K562 (cell line): ENCODE measurements at regions not wholly inside any gene's neighbourhood (a gene's known extent, or its start where the extent isn't known, plus 50 kb on each side); places are given as distances from the start of the nearest gene placed in this dataset.

Experiments
- ATAC-seq: fragments of 200-7000 bp; cut with Tn5 transposase; 3 replicates; pipeline ENCODE4 v1.9.1; 2020; ENCODE audit warnings: moderate library complexity
- BruUV-seq: library from RNA; stranded (reverse); fragments of 400-500 nt; replicated peaks from 2 replicates; lab custom pipeline; 2021; lab: Mats Ljungman, UMichigan
- CTCF ChIA-PET: fragments of 300-600 bp; formaldehyde crosslinking; extraction: SDS; loops from one replicate; lab custom pipeline; 2021; ENCODE audit warnings: low intra/inter-chr PET ratio; lab: Yijun Ruan, JAX
- POLR2A ChIA-PET: fragments of 300-600, 350-650 bp; sonication (Branson Sonifier 250); formaldehyde crosslinking; extraction: SDS; loops from one replicate; lab custom pipeline; 2021; ENCODE audit warnings: antibody characterized with exemption, inconsistent platforms; lab: Yijun Ruan, JAX
- DNase-seq, 4 experiments: peaks; one replicate each; pipeline versions ENCODE4 v3.0.0 to v3.0.0-alpha.2; 2011 to 2018; ENCODE audit warnings: low spot score in 3 of 4, mixed read lengths in 3 of 4; ENCODE audit errors: extremely low read depth in 1 of 4
- FAIRE-seq: peaks from 2 replicates; lab custom pipeline; 2011; peaks lifted over from hg19 to GRCh38; lab: Jason Lieb, UNC
- H2AFZ ChIP-seq: 2 replicates; pipeline ENCODE4 v1.6.0; 2011; ENCODE audit warnings: low read depth, low read length, control low read depth, inconsistent platforms
- H3K27ac ChIP-seq: fragments of 200-600 bp; 3 replicates; pipeline ENCODE4 v1.8.0; 2011; ENCODE audit warnings: low read depth, mild to moderate bottlenecking, control low read depth, inconsistent platforms, low read length, moderate library complexity, mixed read lengths; ENCODE audit errors: extremely low read depth
- H3K27me3 ChIP-seq, 2 experiments: fragments of 300-600 bp in 1 of 2; 2 replicates in 1 of 2; 3 replicates in 1 of 2; pipeline versions ENCODE4 v1.6.0 to v1.8.0; 2011; ENCODE audit warnings: inconsistent platforms in 2 of 2, low read length in 2 of 2, mild to moderate bottlenecking in 1 of 2, mixed read lengths in 1 of 2, moderate library complexity in 1 of 2; ENCODE audit not compliant: control insufficient read depth in 2 of 2, insufficient read depth in 2 of 2
- H3K36me3 ChIP-seq: fragments of 300-600 bp; 3 replicates; pipeline ENCODE4 v1.8.0; 2011; ENCODE audit warnings: mild to moderate bottlenecking, low read length, inconsistent platforms; ENCODE audit not compliant: control insufficient read depth, insufficient read depth
- H3K4me1 ChIP-seq, 2 experiments: fragments of 200-600 bp in 1 of 2; replicated peaks in 1 of 2; 2 replicates in 1 of 2; 3 replicates in 1 of 2; pipeline versions ENCODE4 v1.5.1 to v1.8.0; 2011; ENCODE audit warnings: inconsistent platforms in 2 of 2, low read length in 2 of 2, mild to moderate bottlenecking in 1 of 2, mixed read lengths in 1 of 2, moderate library complexity in 1 of 2; ENCODE audit not compliant: control insufficient read depth in 2 of 2, insufficient read depth in 2 of 2
- H3K4me2 ChIP-seq: 2 replicates; pipeline ENCODE4 v1.6.1; 2011; ENCODE audit warnings: low read length, control low read depth, inconsistent platforms, mixed read lengths; ENCODE audit not compliant: insufficient read depth
- H3K4me3 ChIP-seq: fragments of 200-600 bp; sonication (generic), shearing (Covaris generic); 2 replicates; pipeline ENCODE4 v1.5.1; 2016; ENCODE audit warnings: control low read depth, inconsistent platforms
- H3K79me2 ChIP-seq: fragments of 200-600 bp; 3 replicates; pipeline ENCODE4 v1.8.0; 2011; ENCODE audit warnings: low read length, inconsistent platforms; ENCODE audit not compliant: control insufficient read depth, insufficient read depth
- H3K9ac ChIP-seq, 2 experiments: 2 replicates each; pipeline versions ENCODE4 v1.6.0 to v1.6.1; 2011; ENCODE audit warnings: low read depth in 2 of 2, low read length in 2 of 2, control low read depth in 1 of 2, inconsistent platforms in 1 of 2, mild to moderate bottlenecking in 1 of 2, mixed read lengths in 1 of 2; ENCODE audit not compliant: insufficient read depth in 1 of 2
- H3K9me1 ChIP-seq: one replicate; pipeline ENCODE4 v1.6.0; 2011; ENCODE audit warnings: inconsistent platforms, mild to moderate bottlenecking, low read length, moderate library complexity; ENCODE audit not compliant: control insufficient read depth, insufficient read depth
- H3K9me3 ChIP-seq: replicated peaks from 2 replicates; pipeline ENCODE4 v1.5.1; 2011; ENCODE audit warnings: low read depth, low read length, inconsistent platforms; ENCODE audit not compliant: control insufficient read depth, insufficient read depth
- H4K20me1 ChIP-seq: replicated peaks from 2 replicates; pipeline ENCODE4 v1.6.1; 2011; ENCODE audit warnings: low read length, inconsistent platforms, mixed read lengths; ENCODE audit not compliant: control insufficient read depth, insufficient read depth
- ATF1 ChIP-seq, 2 experiments: fragments of 450-650 bp in 1 of 2; IDR thresholded peaks; 2 replicates each; pipeline ENCODE4 v1.6.1; 2016; ENCODE audit warnings: missing compliant biosample characterization in 1 of 2, missing genetic modification characterization in 1 of 2
- COPS2 ChIP-seq: fragments of 450-650 bp; conservative IDR thresholded peaks from 2 replicates; pipeline ENCODE4 v1.6.1; 2016; ENCODE audit warnings: mild to moderate bottlenecking, moderate library complexity
- FIP1L1 ChIP-seq: fragments of 200-400 bp; formaldehyde crosslinking; IDR thresholded peaks from 2 replicates; pipeline ENCODE4 v1.6.1; 2018; ENCODE audit warnings: mild to moderate bottlenecking, low read depth, low read length; ENCODE audit not compliant: poor library complexity, severe bottlenecking
- FUS ChIP-seq: fragments of 200-400 bp; formaldehyde crosslinking; optimal IDR thresholded peaks from 2 replicates; pipeline ENCODE3; 2017; ENCODE audit warnings: low read depth, low read length
- HIVEP1 ChIP-seq: fragments of 250-450 bp; sonication (Bioruptor Pico); IDR thresholded peaks from 2 replicates; pipeline ENCODE4 v1.4.0; 2020; ENCODE audit warnings: mild to moderate bottlenecking
- ILF3 ChIP-seq: fragments of 450-650 bp; IDR thresholded peaks from 2 replicates; pipeline ENCODE4 v1.6.1; 2018; ENCODE audit warnings: antibody characterized with exemption, mild to moderate bottlenecking, moderate library complexity, borderline replicate concordance
- KDM1A ChIP-seq, 2 experiments: fragments of 450-650 bp; IDR thresholded peaks; 2 replicates each; pipeline ENCODE4 v1.6.1; 2016; ENCODE audit warnings: mild to moderate bottlenecking in 2 of 2
- NFYB ChIP-seq: IDR thresholded peaks from 2 replicates; pipeline ENCODE4 v1.6.1; 2011; ENCODE audit warnings: mild to moderate bottlenecking, moderate library complexity; ENCODE audit not compliant: insufficient read length; ENCODE audit errors: extremely low read depth
- NR2C1 ChIP-seq, 2 experiments: fragments of 450-650 bp; IDR thresholded peaks; 2 replicates each; pipeline ENCODE4 v1.6.1; 2017; ENCODE audit warnings: mild to moderate bottlenecking in 2 of 2, antibody characterized with exemption in 1 of 2, inconsistent platforms in 1 of 2, missing compliant biosample characterization in 1 of 2, missing genetic modification characterization in 1 of 2
- SAFB ChIP-seq: fragments of 200-400 bp; formaldehyde crosslinking; IDR thresholded peaks from 2 replicates; pipeline ENCODE4 v1.6.1; 2017; ENCODE audit warnings: low read depth, low read length, borderline replicate concordance
- YBX1 ChIP-seq: fragments of 450-650 bp; IDR thresholded peaks from 2 replicates; pipeline ENCODE4 v1.7.1; 2016; ENCODE audit warnings: mild to moderate bottlenecking
- ZNF764 ChIP-seq: fragments of 250-450 bp; sonication (Bioruptor Pico); IDR thresholded peaks from 2 replicates; pipeline ENCODE4 v1.4.0; 2020; ENCODE audit warnings: low read depth, mild to moderate bottlenecking, moderate library complexity
- in situ Hi-C: fragments of 300-500 bp; cut with MboI; formaldehyde crosslinking; loops from 4 replicates; pipeline ENCODE4 v1.15.0; 2018; ENCODE audit warnings: inconsistent platforms, mixed read lengths
- intact Hi-C: fragments of 100-400 bp; cut with micrococcal nuclease; formaldehyde crosslinking; loops from 2 replicates; pipeline ENCODE4 v1.14.2; 2022
- TF ChIP-seq, protein P1 (sequence below), 2 experiments: fragments of 200-800 bp in 1 of 2; sonication (Bioruptor generic) in 1 of 2; sonication (generic) in 1 of 2; formaldehyde crosslinking in 1 of 2; IDR thresholded peaks in 1 of 2; conservative IDR thresholded peaks in 1 of 2; 2 replicates each; pipeline versions ENCODE4 v1.5.0 to v1.6.1; 2016 to 2020; ENCODE audit warnings: missing compliant biosample characterization in 1 of 2, missing genetic modification characterization in 1 of 2, missing genetic modification reagents in 1 of 2
- TF ChIP-seq, protein P2 (sequence below): fragments of 200-800 bp; sonication (Bioruptor generic); IDR thresholded peaks from 2 replicates; pipeline ENCODE4 v1.6.1; 2017; ENCODE audit warnings: missing genetic modification characterization, missing compliant biosample characterization
- TF ChIP-seq, protein P3 (sequence below): fragments of 250-450 bp; sonication (Bioruptor Pico); IDR thresholded peaks from 2 replicates; pipeline ENCODE4 v1.6.1; 2021; ENCODE audit warnings: mild to moderate bottlenecking
- TF ChIP-seq, protein P4 (sequence below): fragments of 450-650 bp; IDR thresholded peaks from 2 replicates; pipeline ENCODE4 v1.6.1; 2018; ENCODE audit warnings: mild to moderate bottlenecking, low read depth; ENCODE audit not compliant: partially characterized antibody

DNA sequence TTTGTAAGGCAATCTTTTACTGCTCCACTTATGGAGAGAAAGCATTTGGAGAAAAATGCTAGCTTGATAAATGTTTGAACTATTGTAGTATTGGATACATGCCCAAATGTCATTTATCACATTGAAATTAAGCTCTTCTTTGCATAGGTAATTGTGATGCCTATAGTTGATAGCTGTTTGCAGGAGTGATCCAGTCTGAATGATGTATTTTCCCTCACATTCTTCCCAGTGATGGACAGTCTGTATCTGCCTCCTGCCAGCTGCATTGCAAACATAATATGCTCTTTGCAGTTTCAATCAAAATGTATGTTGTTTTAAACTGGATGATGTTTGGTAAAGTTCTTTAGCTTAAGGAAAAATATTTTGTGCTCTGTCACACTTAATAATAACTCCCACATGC, 89.8 kb downstream of the EDNRB start:
- POLR2A ChIA-PET: no interaction called here
- Histone ChIP-seq H3K4me1 (no peaks in the 10 kb centered on the region), H3K4me2 (no peak overlapping the region), H3K27ac (no peak overlapping the region), H3K9me1 (no peaks in the 10 kb centered on the region), H2AFZ (no peak overlapping the region), H3K36me3 (no peaks in the 10 kb centered on the region), H3K79me2 (no peaks in the 10 kb centered on the region), H3K9me3 (no peaks in the 10 kb centered on the region), H4K20me1 (no peaks in the 10 kb centered on the region), H3K27me3 (no peaks in the 10 kb centered on the region), H3K9ac (no peak overlapping the region), H3K4me3 (no peak overlapping the region)
- TF ChIP-seq YBX1 (no peak), SAFB (no peak), KDM1A (IDR thresholded peaks at IDR 0.05) (no peak), FUS (no peak), ZNF764 (CRISPR knock-in tag) (no peak), NFYB (no peak), ILF3 (no peak), COPS2 (no peak), NR2C1 (IDR thresholded peaks at IDR 0.05) (no peak), NR2C1 (tag; IDR thresholded peaks at IDR 0.05) (no peak), FIP1L1 (no peak), HIVEP1 (CRISPR knock-in tag) (no peak), ATF1 (CRISPR knock-in tag; IDR thresholded peaks at IDR 0.05) (no peak), ATF1 (tag; IDR thresholded peaks at IDR 0.05) (no peak)
- TF ChIP-seq, protein P1, sequence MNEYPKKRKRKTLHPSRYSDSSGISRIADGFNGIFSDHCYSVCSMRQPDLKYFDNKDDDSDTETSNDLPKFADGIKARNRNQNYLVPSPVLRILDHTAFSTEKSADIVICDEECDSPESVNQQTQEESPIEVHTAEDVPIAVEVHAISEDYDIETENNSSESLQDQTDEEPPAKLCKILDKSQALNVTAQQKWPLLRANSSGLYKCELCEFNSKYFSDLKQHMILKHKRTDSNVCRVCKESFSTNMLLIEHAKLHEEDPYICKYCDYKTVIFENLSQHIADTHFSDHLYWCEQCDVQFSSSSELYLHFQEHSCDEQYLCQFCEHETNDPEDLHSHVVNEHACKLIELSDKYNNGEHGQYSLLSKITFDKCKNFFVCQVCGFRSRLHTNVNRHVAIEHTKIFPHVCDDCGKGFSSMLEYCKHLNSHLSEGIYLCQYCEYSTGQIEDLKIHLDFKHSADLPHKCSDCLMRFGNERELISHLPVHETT (CRISPR knock-in tag; conservative IDR thresholded peaks at IDR 0.05 in 1 of 2, IDR thresholded peaks at IDR 0.05 in 1 of 2): no peak
- TF ChIP-seq, protein P2, sequence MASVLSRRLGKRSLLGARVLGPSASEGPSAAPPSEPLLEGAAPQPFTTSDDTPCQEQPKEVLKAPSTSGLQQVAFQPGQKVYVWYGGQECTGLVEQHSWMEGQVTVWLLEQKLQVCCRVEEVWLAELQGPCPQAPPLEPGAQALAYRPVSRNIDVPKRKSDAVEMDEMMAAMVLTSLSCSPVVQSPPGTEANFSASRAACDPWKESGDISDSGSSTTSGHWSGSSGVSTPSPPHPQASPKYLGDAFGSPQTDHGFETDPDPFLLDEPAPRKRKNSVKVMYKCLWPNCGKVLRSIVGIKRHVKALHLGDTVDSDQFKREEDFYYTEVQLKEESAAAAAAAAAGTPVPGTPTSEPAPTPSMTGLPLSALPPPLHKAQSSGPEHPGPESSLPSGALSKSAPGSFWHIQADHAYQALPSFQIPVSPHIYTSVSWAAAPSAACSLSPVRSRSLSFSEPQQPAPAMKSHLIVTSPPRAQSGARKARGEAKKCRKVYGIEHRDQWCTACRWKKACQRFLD (CRISPR knock-in tag): no peak
- TF ChIP-seq, protein P3, sequence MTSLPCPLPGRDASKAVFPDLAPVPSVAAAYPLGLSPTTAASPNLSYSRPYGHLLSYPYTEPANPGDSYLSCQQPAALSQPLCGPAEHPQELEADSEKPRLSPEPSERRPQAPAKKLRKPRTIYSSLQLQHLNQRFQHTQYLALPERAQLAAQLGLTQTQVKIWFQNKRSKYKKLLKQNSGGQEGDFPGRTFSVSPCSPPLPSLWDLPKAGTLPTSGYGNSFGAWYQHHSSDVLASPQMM (CRISPR knock-in tag): no peak
- TF ChIP-seq, protein P4, sequence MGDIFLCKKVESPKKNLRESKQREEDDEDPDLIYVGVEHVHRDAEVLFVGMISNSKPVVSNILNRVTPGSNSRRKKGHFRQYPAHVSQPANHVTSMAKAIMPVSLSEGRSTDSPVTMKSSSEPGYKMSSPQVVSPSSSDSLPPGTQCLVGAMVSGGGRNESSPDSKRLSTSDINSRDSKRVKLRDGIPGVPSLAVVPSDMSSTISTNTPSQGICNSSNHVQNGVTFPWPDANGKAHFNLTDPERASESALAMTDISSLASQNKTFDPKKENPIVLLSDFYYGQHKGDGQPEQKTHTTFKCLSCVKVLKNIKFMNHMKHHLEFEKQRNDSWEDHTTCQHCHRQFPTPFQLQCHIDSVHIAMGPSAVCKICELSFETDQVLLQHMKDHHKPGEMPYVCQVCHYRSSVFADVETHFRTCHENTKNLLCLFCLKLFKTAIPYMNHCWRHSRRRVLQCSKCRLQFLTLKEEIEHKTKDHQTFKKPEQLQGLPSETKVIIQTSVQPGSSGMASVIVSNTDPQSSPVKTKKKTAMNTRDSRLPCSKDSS: no peak
- ATAC-seq: no peak
- CTCF ChIA-PET: no interaction called here
- intact Hi-C loops: no loop called here
- no TSS peak for BruUV-seq
- FAIRE-seq: no peak
- DNase-seq: no peak
- in situ Hi-C loops: no loop called here
